ENCODE measurements at regions not wholly inside any gene's neighbourhood (a gene's known extent, or its start where the extent isn't known, plus 50 kb on each side); places are given as distances from the start of the nearest gene placed in this dataset.

- ATAC-seq: no peak
- no peak for TF ChIP-seq PPARA (CRISPR knock-in tag; IDR thresholded peaks at IDR 0.05; ENCODE audit: borderline replicate concordance)
Observed at GRCh38 chr13:34869696-34870095, 72.4 kb upstream of the NBEA start.

DNA sequence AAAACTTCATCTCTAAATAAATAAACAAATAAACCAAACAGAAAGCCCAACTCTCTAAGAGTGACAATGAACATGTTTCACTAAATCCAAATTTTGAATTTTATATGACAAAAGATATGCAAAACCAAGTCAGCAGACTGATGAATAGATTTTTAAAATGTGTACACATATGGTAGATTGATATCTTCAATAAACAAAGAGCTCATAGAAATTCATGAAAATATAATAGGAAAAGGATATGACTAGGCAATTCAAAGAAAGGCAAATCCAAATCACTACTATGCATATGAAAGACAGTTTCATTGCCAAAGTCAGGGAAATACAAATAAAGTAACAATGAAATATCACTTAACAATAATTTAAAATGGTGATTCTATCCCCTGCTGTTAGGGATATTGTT, 63.7 kb upstream of the NBEA start:
- no peak for ATAC-seq
- TF ChIP-seq PATZ1 (CRISPR knock-in tag; IDR thresholded peaks at IDR 0.05; ENCODE audit: borderline replicate concordance) (no peak), ZNF8 (CRISPR knock-in tag; IDR thresholded peaks at IDR 0.05) (no peak), TSHZ2 (CRISPR knock-in tag; IDR thresholded peaks at IDR 0.05) (no peak), ZNF70 (CRISPR knock-in tag; IDR thresholded peaks at IDR 0.05) (no peak), ZFP3 (CRISPR knock-in tag; IDR thresholded peaks at IDR 0.05) (no peak), GLIS3 (CRISPR knock-in tag; IDR thresholded peaks at IDR 0.05) (no peak), TCF4 (CRISPR knock-in tag; IDR thresholded peaks at IDR 0.05; ENCODE audit: borderline replicate concordance) (no peak), ZFP30 (CRISPR knock-in tag; IDR thresholded peaks at IDR 0.05) (no peak), ZC3H10 (CRISPR knock-in tag; IDR thresholded peaks at IDR 0.05) (no peak), OSR1 (CRISPR knock-in tag; IDR thresholded peaks at IDR 0.05) (no peak), PPARA (CRISPR knock-in tag; IDR thresholded peaks at IDR 0.05; ENCODE audit: borderline replicate concordance) (no peak), CSRNP3 (CRISPR knock-in tag; IDR thresholded peaks at IDR 0.05) (no peak)

GRCh38 chr13:34879851-34880250, 62.2 kb upstream of the NBEA start:
- no peak for ATAC-seq
- no peak for TF ChIP-seq BACH2 (CRISPR knock-in tag; IDR thresholded peaks at IDR 0.05; ENCODE audit: borderline replicate concordance)
- TF ChIP-seq ESRRG (CRISPR knock-in tag; IDR thresholded peaks at IDR 0.05): no peak
- no peak for TF ChIP-seq TCF4 (CRISPR knock-in tag; IDR thresholded peaks at IDR 0.05; ENCODE audit: borderline replicate concordance)
- no peak for TF ChIP-seq ZNF8 (CRISPR knock-in tag; IDR thresholded peaks at IDR 0.05)
- TF ChIP-seq SNAI2 (CRISPR knock-in tag; IDR thresholded peaks at IDR 0.05): no peak
- no peak for TF ChIP-seq PPARA (CRISPR knock-in tag; IDR thresholded peaks at IDR 0.05; ENCODE audit: borderline replicate concordance)
- no peak for TF ChIP-seq CREB5 (CRISPR knock-in tag; IDR thresholded peaks at IDR 0.05; ENCODE audit: low read depth)
- no peak for TF ChIP-seq POU6F1 (CRISPR knock-in tag; IDR thresholded peaks at IDR 0.05; ENCODE audit: borderline replicate concordance, low read depth)
- TF ChIP-seq GLIS3 (CRISPR knock-in tag; IDR thresholded peaks at IDR 0.05): no peak
- TF ChIP-seq ZC3H10 (CRISPR knock-in tag; IDR thresholded peaks at IDR 0.05): no peak
- no peak for TF ChIP-seq ZNF565 (CRISPR knock-in tag; conservative IDR thresholded peaks at IDR 0.05; ENCODE audit: low read depth)
- no peak for TF ChIP-seq ISL1 (CRISPR knock-in tag; IDR thresholded peaks at IDR 0.05)

DNA sequence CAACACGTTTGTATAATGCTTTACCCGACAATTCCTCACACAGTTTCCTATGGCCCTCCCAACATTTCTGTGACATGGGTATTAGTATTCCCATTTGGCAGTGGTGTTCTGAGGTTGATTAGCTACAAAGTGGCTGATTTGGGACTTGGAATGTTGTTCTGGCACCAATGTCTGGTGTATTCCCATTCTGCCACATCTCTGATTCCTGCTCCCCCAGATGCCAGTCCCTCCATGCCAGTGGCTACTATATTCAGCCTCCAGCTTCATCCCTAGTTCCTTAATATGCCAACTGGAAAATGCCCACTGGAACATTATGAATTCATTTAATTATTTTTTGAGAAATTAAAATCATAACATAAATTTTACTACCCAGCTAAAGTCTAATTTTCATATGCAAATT, 60.6 kb upstream of the NBEA start:
- no peak for ATAC-seq
- TF ChIP-seq PPARA (CRISPR knock-in tag; IDR thresholded peaks at IDR 0.05; ENCODE audit: borderline replicate concordance) (no peak), OSR1 (CRISPR knock-in tag; IDR thresholded peaks at IDR 0.05) (no peak), ZFP30 (CRISPR knock-in tag; IDR thresholded peaks at IDR 0.05) (no peak), SNAI2 (CRISPR knock-in tag; IDR thresholded peaks at IDR 0.05) (no peak), BACH2 (CRISPR knock-in tag; IDR thresholded peaks at IDR 0.05; ENCODE audit: borderline replicate concordance) (no peak), CSDC2 (CRISPR knock-in tag; IDR thresholded peaks at IDR 0.05) (no peak), ISL1 (CRISPR knock-in tag; IDR thresholded peaks at IDR 0.05) (no peak), TSHZ2 (CRISPR knock-in tag; IDR thresholded peaks at IDR 0.05) (no peak), CREB5 (CRISPR knock-in tag; IDR thresholded peaks at IDR 0.05; ENCODE audit: low read depth) (no peak), ZFP3 (CRISPR knock-in tag; IDR thresholded peaks at IDR 0.05) (no peak), GLIS3 (CRISPR knock-in tag; IDR thresholded peaks at IDR 0.05) (no peak)

Data from SK-N-SH treated with all-trans-retinoic acid at 6 μM for 48 hours (cell line).